NCI-H146 treated with DMSO at 0.1 percent for 48 hours (cell line): ENCODE measurements at regions not wholly inside any gene's neighbourhood (a gene's known extent, or its start where the extent isn't known, plus 50 kb on each side); places are given as distances from the start of the nearest gene placed in this dataset.

Source experiments
- DNase-seq: peaks from one replicate; lab custom pipeline; 2025; ENCODE audit not compliant: unreplicated experiment; lab: John Stamatoyannopoulos, UW

DNA sequence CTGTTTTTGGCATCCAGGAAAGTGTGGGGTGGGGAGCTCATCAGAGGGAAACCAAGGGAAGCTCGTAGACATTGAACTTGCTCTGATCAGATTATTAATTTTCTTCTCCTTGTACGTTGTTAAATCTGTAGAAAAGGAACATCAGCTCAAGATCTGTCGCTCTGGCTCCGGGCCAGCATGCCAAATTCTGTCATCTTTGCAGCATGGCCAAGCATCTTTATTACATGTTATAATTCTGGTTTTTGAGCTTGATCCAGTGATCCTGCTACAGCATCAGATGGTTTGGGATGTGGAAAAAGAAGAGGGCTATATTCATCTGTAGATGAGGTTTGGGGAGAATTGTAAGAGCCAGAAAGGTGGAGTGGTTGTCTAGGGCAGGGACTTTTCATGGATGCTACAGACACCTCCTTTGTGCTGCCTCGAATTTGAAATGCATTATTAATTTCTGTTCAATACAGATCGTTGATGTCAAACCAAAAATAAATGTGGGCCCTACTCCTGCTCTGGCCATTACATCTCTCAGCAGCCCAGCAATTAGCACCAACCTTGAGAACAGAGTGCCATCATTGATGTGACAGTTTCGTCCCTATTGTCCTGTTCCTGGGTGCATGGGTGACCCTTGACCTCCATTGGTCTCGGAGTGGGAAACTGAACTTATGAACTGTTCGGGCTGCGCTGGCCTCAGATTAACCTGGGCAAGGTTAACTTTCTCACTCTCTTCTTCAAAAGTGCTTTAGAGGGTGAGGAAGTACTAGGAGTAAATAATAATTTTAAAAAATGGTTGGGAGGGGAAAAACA, 250.8 kb downstream of the SOX4 start:
- DNase-seq = no peak

DNA sequence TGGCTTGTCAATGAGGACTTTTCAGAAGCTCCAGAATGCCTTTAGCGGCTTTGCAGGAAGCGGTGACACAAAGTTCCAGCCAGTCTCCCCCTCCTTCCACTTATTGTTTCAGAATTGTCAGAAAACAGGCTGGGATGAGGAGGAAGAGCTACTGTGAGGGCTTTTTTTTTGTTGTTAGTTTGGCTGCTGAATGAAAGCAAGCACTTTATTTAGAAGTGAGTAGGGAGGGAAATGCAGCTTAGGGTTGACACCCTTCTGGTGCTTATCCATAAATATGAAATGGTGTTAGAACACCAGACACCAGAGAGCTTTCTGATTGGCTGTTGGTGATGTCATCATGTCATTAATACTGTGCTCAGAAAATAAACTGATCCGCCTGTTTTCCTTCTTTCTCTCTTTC, 251.5 kb downstream of the SOX4 start:
- no peak for DNase-seq

DNA sequence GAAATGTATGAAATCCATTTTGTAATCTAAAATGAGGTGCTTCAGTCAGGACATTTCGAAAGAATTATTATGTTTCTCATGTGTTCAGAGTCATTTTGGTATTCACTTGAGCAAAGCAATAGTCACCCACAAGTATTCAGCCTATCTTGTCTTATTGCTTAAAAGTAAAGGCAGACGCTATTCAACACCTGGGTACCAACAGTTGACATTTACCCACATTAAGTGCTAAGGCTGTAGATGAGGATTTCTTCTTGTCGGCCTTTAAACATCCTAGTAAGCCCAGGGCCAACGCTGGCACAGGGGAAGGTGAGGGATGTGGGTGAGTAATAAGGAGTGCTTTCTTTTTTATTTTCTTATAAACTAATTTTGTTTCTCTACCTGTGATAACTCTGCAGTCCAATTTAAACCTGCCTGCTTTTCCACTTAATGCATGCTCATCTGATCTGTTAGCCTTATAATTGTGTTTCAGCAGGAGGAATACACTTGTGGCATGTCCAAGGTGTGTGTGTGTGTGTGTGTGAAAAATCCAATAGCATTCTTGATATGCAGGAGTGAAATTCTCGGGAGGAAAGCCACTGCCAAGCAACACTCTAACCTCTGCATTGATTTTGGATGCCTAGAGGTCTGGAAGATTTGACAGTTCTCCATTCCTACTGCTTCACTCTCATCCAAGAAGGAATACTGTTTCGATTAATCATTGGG, 252.0 kb downstream of the SOX4 start:
- no peak for DNase-seq

DNA sequence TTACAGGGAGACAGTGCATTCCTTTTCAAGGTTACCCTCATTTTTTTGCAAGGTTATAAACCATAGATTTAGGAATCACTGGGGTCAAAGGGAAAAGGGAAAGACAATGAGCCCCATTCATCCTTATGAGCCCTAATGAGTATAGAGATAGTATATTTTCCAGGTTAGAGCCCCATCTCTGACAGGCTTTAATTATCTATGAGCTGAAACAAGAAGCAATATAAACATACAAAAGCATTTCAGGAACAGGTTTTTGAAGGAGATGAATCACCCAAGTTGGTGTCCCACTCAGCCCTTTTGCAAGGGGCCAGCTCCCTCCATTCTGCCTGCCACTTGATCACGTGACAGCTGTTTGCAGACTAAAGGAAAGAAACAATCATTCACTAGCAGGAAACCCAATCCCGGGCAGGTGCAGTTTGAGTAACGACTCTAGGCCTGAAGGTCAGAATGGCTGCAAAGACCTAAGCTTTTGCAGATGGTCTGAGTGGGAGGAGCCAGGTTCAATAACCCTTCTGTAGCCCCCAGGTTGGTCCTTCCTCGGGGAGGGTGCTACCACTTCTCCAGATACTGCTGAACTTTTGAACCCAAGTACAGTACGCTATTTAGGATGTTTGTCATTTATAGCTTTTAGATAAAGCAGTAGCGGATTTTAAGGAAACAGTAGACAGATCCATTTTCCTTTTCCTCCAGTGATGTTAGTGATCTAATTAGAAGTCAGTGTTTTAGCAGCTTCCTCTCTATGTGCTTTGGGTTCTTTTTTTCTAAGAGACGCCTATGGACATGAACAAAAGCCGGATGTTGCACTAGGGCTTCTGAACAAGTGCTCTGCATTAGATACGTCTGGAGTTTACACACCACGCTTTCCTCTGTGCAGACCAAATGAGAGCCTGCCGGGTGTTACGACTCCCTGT, 253.2 kb downstream of the SOX4 start:
- peak; percentile 98 for DNase-seq

DNA sequence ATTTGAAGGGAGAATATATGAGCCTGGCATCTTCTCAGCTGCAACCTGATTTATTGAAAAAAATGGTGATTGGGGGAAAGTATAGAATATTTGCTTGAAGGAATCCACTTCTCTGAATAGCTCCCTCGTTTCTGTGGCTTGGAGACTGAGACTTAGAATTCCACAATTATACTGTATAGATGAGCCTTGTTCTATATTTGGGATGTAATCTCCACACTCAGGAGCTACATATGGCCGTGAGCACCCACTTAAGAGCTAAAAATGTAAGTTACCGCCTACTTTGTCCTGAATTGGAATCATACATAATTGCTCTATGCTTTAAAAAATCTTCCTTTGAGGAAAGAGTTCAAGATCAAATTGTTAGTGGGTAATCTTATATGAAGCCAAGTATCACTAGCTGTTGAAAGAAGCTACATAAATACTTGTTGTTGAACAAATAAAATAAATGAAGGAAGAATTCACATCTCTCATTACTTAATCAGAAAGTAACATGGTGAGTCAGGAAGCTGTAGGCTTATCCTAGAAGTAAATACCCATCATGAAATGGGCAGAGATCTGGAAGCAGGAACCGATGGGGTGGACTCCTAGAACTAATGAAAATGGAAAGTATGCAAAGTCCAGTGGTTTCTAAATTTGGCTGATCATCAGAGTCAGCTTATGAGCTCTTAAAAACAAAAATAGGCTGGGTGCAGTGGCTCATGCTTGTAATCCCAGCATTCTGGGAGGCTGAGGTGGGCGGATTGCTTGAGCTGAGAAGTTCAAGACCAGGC, 254.3 kb downstream of the SOX4 start:
- peak; percentile 49 for DNase-seq

DNA sequence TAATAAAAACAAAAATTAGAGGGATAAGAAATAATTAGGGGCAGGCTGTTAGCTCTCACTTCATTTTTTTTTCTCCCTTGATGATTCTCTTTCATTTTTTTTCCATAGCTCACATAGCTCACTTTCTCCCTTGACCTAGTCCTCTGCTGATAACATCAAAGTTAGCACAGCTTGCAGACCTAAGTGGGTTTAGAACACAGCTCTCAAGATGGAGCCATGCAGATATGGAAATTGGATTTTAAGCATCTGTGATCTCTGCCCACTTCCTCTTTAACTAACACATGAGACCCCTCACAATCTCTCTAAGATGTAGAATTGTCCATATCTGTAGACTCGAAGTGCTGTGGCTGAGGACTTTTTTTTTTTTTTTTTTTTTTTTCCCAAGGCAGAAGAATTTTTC, 257.1 kb downstream of the SOX4 start:
- DNase-seq = no peak

DNA sequence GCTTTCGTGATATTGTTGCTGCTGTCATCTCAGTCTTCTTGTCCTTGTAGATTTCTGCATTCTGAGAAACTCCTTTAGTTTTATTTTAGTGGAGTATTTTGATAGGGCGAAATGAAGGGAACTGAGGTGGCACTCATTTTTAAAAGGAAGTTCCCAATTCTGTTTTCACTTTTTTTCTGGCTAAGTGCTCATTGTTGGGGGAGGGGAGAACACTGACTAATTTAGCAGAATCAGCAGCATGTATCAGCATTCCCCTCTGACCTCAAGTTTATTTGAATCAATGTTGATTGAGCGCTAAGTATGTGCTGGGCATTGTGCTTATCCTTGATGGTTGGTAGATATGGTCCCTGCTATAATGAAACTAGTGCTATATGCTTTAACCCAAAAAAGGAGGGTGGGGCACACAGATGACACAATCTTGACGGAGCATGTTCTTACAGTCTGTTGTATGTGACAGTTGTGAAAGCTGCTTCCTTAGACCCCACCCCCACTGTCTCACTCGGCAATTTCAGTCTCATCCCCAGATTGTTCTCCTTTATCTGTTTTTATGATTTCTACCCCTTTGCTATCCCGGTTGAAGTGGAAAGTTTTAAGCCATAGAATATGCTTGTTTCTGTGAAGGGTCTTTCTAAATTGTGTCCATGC, 262.4 kb downstream of the SOX4 start:
- DNase-seq = no peak

DNA sequence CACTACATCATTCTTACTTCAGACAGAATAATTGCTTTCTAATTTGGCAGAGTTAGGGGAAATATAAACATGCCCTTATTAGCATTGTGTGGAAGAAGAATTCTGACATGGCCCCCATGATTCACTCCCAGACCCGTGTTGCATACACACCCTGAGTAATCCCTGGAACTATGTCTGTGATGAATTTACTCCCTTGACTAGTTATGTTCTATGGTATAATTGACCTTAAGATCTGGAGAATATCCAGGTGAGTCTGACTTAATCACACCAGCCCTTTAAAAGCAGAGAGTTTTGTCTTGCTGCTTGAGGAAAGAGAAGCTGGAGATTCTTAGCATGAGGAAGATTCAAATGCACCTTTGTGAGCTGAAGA, 262.9 kb downstream of the SOX4 start:
- DNase-seq = no peak

DNA sequence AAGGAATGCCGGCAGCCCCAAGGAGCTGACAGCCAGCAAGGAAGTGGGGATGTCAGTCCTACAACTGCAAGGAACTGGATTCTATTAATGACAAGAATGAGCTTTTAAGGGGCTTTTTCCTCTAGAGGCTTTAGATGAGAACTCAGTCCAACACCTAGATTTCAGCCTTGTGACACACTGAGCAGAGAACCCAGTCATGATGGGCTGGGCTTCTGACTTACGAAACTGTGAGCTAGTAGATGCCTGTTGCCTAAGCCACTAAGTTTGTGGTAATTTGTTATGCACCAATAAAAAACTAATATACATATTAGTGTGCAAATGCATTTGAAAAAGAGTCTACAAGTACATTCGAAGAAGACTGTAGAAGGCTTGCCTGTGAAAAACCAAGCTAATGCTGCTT, 263.3 kb downstream of the SOX4 start:
- no peak for DNase-seq

DNA sequence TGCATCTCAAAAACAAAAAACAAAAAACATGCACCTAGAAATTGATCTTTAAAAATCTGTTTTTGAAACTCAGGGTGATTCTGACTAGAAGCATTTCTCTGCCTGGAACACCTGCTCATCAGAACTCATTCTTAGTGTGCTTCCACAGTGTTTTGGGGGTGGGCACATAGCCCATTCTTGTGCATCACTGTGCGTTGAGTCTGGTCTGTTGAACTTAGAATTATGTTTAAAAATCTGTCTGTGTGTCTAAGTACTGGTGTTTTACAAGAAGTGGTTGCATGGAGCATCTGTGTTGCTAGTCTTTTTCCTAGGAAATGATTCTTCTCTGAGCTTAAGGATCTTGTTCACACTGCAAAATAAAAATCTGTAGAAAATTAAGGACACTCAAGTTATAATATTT, 264.5 kb downstream of the SOX4 start:
- DNase-seq = no peak

DNA sequence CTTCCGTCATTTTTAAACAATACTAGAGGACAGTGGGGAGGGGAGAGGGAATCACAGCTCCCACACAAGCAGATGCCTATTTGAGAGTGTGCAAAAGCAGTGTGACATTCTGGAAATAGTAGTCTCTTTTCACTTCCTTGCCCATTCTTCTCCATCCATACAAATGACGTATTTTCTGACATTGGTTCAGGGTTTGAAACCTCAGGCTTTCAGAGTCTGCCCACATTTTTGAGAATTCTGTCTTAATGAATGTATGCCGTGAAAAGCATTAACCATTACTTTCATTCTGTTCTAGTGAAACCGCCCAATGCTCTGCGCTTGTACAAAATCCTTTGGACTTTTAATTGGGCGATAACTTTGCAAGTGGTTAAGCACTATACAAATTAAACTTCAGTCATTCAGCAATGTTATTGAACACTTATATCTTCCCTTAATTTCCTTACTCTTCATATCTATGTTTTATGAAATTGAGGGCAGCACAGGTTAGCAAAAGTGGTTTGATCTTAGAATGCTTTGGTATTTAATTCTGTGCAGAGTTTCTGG, 265.7 kb downstream of the SOX4 start:
- no peak for DNase-seq

DNA sequence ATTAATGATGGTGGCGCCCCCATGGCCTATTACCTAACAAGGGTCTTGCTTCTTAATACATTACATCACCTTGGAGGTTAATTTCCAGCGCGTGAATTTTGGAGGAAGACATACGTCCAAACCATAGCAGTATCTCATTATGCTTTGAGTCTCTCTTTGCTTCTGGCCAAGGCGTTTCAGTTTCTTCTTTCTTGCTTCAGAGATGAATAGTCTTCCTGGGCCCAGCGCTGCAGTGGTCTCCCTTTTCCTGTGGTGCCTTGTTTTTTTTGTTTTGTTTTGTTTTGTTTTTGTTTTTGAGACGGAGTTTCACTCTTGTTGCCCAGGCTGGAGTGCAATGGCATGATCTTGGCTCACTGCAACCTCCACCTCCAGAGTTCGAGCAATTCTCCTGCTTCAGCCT, 268.4 kb downstream of the SOX4 start:
- DNase-seq = no peak

DNA sequence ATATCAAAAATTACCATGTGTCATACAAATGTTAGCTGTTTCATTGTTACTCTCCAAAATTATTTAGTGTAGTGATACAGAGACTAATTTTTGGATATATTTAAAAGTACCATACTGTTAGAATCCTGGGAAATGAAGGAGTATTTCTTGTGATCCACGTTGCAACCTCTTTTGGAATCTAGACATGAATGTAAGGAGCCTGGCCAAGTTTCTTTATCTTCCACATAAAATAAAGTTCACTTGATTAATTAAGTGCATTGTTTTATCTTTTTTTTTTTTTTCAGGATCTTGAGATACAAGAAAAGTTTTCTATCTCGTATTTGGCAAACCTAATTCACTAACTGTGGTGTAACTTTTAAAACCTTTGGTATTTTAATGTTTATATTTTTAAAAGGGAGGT, 270.7 kb downstream of the SOX4 start:
- no peak for DNase-seq

DNA sequence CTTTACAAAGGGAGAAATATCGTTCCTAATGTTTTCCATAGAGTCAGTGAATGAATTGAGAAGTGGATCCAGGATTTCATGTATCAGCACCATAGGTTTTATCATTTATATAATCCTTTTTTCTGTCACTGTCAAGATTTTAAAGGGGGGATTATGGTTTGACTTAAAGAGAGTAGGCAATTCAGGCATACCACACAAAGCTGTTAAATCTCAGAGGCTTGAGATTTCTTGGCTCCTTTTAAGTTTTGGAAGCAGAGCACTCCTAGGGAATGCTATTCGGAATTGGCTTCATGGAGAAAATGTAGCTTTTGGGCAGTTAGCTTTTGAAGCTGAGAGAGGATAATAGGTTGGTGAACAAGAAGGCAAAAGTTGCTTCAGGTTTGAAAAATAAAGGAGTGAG, 274.7 kb downstream of the SOX4 start:
- no peak for DNase-seq

DNA sequence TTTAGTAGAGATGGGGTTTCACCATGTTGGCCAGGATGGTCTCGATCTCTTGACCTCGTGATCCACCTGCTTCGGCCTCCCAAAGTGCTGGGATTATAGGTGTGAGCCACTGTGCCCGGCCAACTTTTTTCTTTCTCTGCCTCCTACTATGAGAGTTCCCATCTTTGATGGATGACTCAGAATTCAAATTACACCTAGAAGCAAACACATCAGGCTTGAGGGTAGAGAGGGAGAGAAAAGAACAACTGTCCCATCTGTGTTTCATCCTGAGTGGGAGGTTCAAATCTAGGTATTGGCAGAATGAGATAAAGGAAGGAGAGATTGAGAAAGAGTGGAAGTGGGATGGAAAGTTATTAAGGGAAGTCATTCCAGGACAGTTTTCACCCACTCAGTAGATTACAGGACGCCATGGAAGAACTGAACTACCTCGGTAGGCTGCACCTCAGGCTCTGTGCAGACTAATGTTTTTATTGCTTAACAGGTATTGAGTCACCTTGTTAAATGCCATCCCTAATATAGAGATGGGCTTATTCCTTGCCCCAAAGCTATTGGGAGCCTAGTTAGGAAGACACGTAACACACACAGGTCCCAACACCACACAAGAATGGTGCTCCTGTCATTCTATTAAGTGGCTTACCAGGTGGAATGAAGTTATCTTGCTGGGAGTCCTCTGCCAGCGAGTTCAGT, 275.7 kb downstream of the SOX4 start:
- DNase-seq = no peak

DNA sequence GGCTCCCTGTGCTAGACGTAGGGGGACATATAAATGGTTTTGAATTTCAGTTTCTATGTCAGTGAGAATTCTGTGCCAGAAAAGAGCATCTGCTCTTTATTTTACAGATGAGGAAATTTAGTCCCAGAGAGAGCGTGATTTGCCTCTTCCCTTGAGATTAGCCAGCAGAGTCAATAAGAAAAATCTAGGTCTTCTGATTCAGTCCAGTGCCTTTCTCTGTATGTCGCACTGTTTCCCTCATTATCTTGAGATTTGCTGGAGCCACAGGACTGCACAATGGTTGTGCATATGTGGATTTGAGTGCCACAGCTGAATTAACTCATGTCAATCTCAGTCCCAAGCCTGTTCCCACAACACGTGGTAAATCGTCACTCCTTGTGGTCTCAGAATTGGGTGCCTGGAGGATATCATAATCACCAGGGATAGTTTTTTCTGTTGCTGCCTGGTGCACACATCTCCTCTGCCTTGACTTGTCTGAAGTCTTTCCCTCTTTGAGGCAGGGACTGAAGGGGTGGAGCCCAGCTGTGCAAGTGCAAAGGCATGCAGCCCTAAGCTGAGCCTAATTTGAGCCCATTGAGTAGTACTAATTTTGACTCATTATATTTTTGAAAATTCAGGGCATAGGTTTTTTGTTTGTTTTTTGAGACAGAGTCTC, 276.7 kb downstream of the SOX4 start:
- no peak for DNase-seq

DNA sequence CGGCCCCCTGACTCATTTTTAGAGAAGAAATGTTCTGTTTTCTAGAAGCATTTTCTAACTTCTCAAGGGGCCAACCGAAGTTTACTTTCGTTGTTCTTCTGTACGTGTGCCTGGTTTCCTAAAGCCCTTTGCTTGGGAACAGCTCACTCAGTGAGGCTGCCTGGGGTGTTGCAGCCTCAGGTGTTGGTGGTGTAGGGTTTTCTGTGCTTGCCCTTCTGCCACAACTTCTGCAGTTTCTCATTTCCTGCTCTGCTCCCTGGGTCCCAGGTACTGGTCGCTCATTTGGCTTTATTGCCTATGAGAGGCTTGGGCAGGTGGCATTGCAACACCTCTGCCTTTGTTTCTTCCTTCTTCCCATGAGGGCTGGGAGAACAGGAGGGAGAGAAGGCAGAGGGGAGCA, 278.3 kb downstream of the SOX4 start:
- no peak for DNase-seq

DNA sequence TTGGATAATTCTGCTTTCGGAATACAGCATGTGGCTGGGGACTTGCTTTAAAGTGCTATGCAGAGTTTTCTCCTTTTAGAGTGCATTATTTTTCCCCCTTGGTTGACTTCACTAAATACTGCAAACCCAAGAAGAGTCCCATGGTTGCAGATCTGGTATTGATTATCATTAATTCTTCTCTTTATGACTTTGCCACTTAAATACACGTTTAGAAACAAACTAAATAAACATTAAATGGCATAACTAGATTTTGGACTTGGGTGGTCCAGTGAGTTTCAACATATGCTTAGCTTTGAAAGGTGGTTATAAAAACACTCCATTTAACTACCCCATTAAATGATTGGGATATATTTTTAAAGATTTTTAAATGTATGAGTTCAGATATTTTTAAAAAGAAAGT, 279.2 kb downstream of the SOX4 start:
- no peak for DNase-seq

DNA sequence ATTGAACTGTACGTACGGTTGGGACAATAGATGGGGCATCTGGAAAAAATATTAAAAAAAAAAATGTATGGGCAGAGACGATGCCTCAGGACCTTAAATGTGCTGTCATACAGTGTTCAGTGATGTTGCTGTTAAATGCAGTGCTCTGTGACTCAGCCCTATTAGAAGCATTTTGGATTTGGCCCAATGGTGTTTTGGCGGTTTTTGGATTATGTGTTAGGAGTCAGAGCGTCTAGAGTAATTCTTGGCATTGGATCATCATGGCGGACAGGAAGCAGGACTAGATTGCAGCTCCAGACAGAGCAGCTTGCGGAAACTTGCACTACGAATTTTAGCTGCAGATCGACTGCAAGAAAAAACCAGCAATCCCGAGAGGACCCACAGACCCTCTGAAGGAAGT, 280.0 kb downstream of the SOX4 start:
- DNase-seq = no peak
